HG02870 (cell line): ENCODE measurements at regions not wholly inside any gene's neighbourhood (a gene's known extent, or its start where the extent isn't known, plus 50 kb on each side); places are given as distances from the start of the nearest gene placed in this dataset.

ENCODE experiments used
- ATAC-seq: cut with Tn5 transposase; IDR thresholded peaks from one replicate; pipeline ENCODE4 v1.9.1; 2021; ENCODE audit warnings: mild to moderate bottlenecking, moderate library complexity; ENCODE audit not compliant: unreplicated experiment

- no peak for ATAC-seq
These were observed 613.8 kb downstream of the BRD1 start for GRCh38 chr22:49213731-49214352.

- ATAC-seq = no peak
These were observed 615.2 kb downstream of the BRD1 start for GRCh38 chr22:49212466-49212865.

- ATAC-seq = no peak
These were observed 615.7 kb downstream of the BRD1 start for GRCh38 chr22:49212002-49212401.

- no peak for ATAC-seq
These were observed 616.5 kb downstream of the BRD1 start for GRCh38 chr22:49211176-49211575.

GRCh38 chr22:49210606-49211005 is 617.1 kb downstream of the BRD1 start:
- no peak for ATAC-seq

GRCh38 chr22:49209452-49210195 is 618.0 kb downstream of the BRD1 start:
- no peak for ATAC-seq

- ATAC-seq = no peak
These were observed 618.9 kb downstream of the BRD1 start for GRCh38 chr22:49208768-49209252.

- no peak for ATAC-seq
These were observed 619.7 kb downstream of the BRD1 start for GRCh38 chr22:49208004-49208402.

GRCh38 chr22:49207008-49208003 is 620.4 kb downstream of the BRD1 start:
- ATAC-seq = no peak

GRCh38 chr22:49206281-49206680 is 621.4 kb downstream of the BRD1 start:
- ATAC-seq = no peak

GRCh38 chr22:49205483-49205800 is 622.2 kb downstream of the BRD1 start:
- ATAC-seq = no peak

- ATAC-seq = no peak
These were observed 622.8 kb downstream of the BRD1 start for GRCh38 chr22:49204599-49205482.

- no peak for ATAC-seq
These were observed 623.6 kb downstream of the BRD1 start for GRCh38 chr22:49203859-49204598.

GRCh38 chr22:49203091-49203858 is 624.4 kb downstream of the BRD1 start:
- ATAC-seq = no peak

- no peak for ATAC-seq
These were observed 625.4 kb downstream of the BRD1 start for GRCh38 chr22:49202226-49202625.

GRCh38 chr22:49201046-49201970 is 626.4 kb downstream of the BRD1 start:
- no peak for ATAC-seq

- ATAC-seq = no peak
These were observed 628.4 kb downstream of the BRD1 start for GRCh38 chr22:49199224-49199623.

- no peak for ATAC-seq
These were observed 629.0 kb downstream of the BRD1 start for GRCh38 chr22:49198705-49199084.
